GM12878 (cell line): ENCODE measurements at regions not wholly inside any gene's neighbourhood (a gene's known extent, or its start where the extent isn't known, plus 50 kb on each side); places are given as distances from the start of the nearest gene placed in this dataset.
A peak's percentile ranks its signal among the peaks of the same experiment; 100 is the strongest.

Experiments used
- ATAC-seq: fragments of 200-7000 bp; cut with Tn5 transposase; 3 replicates; pipeline ENCODE4 v1.9.1; 2020; ENCODE audit warnings: mild to moderate bottlenecking, moderate library complexity
- BruUV-seq: library from RNA; stranded (reverse); fragments of 400-500 nt; replicated peaks from 2 replicates; lab custom pipeline; 2021; lab: Mats Ljungman, UMichigan
- CTCF ChIA-PET: fragments of 300-600 bp; sonication (Branson Sonifier 250); formaldehyde crosslinking; extraction: SDS; loops from one replicate; lab custom pipeline; 2021; ENCODE audit warnings: inconsistent platforms; lab: Yijun Ruan, JAX
- POLR2A ChIA-PET: fragments of 350-600 bp; formaldehyde crosslinking; extraction: SDS; loops from one replicate; lab custom pipeline; 2021; ENCODE audit warnings: inconsistent platforms; lab: Charles Lee
- RAD21 ChIA-PET: fragments of 300-600 bp; sonication (Branson Sonifier 250); formaldehyde crosslinking; loops from one replicate; lab custom pipeline; 2023; ENCODE audit warnings: antibody characterized with exemption; ENCODE audit not compliant: unreplicated experiment; lab: Charles Lee
- SMC1A ChIA-PET: fragments of 300-600 bp; sonication (Branson Sonifier 250); formaldehyde crosslinking; loops from one replicate; lab custom pipeline; 2023; ENCODE audit not compliant: unreplicated experiment, uncharacterized antibody; lab: Charles Lee
- DNase-seq: peaks from one replicate; pipeline ENCODE4 v3.0.0-alpha.2; 2011; ENCODE audit warnings: low read depth, low spot score
- FAIRE-seq: peaks from 3 replicates; lab custom pipeline; 2011; peaks lifted over from hg19 to GRCh38; lab: Jason Lieb, UNC
- H2AFZ ChIP-seq: 2 replicates; pipeline ENCODE4 v1.6.0; 2011; ENCODE audit warnings: low read depth, low read length, control low read depth; ENCODE audit not compliant: control insufficient read depth
- H3K27ac ChIP-seq: 2 replicates; pipeline ENCODE4 v1.5.1; 2011; ENCODE audit warnings: control low read depth; ENCODE audit not compliant: control insufficient read depth, insufficient read depth
- H3K27me3 ChIP-seq, 2 experiments: replicated peaks in 1 of 2; 2 replicates each; pipeline versions ENCODE4 v1.6.0 to v1.6.1; 2011; ENCODE audit warnings: low read length in 1 of 2; ENCODE audit not compliant: control insufficient read depth in 2 of 2, insufficient read depth in 2 of 2
- H3K36me3 ChIP-seq, 2 experiments: 2 replicates each; pipeline ENCODE4 v1.5.1; 2011; ENCODE audit warnings: low read length in 1 of 2; ENCODE audit not compliant: control insufficient read depth in 2 of 2, insufficient read depth in 2 of 2
- H3K4me1 ChIP-seq: 2 replicates; pipeline ENCODE4 v1.6.1; 2011; ENCODE audit warnings: mild to moderate bottlenecking, low read length, moderate library complexity, mixed read lengths; ENCODE audit not compliant: control insufficient read depth, insufficient read depth
- H3K4me2 ChIP-seq: 2 replicates; pipeline ENCODE4 v1.6.0; 2011; ENCODE audit warnings: control low read depth; ENCODE audit not compliant: control insufficient read depth, insufficient read depth
- H3K4me3 ChIP-seq: fragments of 200-600 bp; sonication (generic); 2 replicates; pipeline ENCODE4 v1.5.1; 2016
- H3K79me2 ChIP-seq: 2 replicates; pipeline ENCODE4 v1.6.0; 2011; ENCODE audit warnings: low read length; ENCODE audit not compliant: control insufficient read depth, insufficient read depth
- H3K9ac ChIP-seq: 2 replicates; pipeline ENCODE4 v1.8.0; 2011; ENCODE audit warnings: low read length, control low read depth, mixed read lengths; ENCODE audit not compliant: control insufficient read depth, insufficient read depth
- H3K9me3 ChIP-seq: replicated peaks from 3 replicates; pipeline ENCODE4 v1.5.1; 2011; ENCODE audit warnings: mild to moderate bottlenecking, low read length; ENCODE audit not compliant: control insufficient read depth, insufficient read depth
- H4K20me1 ChIP-seq: 2 replicates; pipeline ENCODE4 v1.6.0; 2011; ENCODE audit not compliant: control insufficient read depth, insufficient read depth
- BCLAF1 ChIP-seq: fragments of 450-650 bp; IDR thresholded peaks from 2 replicates; pipeline ENCODE4 v1.6.1; 2017; ENCODE audit warnings: antibody characterized with exemption, mild to moderate bottlenecking, moderate library complexity
- MEF2B ChIP-seq: fragments of 450-650 bp; IDR thresholded peaks from 2 replicates; pipeline ENCODE4 v1.6.1; 2018; ENCODE audit warnings: mild to moderate bottlenecking, moderate library complexity; ENCODE audit not compliant: partially characterized antibody, poor library complexity, severe bottlenecking
- NBN ChIP-seq: fragments of 450-650 bp; IDR thresholded peaks from 2 replicates; pipeline ENCODE4 v1.6.1; 2016
- NR2F1 ChIP-seq: fragments of 450-650 bp; conservative IDR thresholded peaks from 2 replicates; pipeline ENCODE4 v1.6.1; 2017; ENCODE audit warnings: mild to moderate bottlenecking
- POLR2A ChIP-seq: IDR thresholded peaks from 2 replicates; pipeline ENCODE4 v1.6.1; 2011; ENCODE audit warnings: low read depth, mild to moderate bottlenecking, low read length
- RELB ChIP-seq: fragments of 450-650 bp; IDR thresholded peaks from 2 replicates; pipeline ENCODE4 v1.6.1; 2017; ENCODE audit warnings: low read depth, mild to moderate bottlenecking, moderate library complexity
- SMARCA5 ChIP-seq: fragments of 450-650 bp; IDR thresholded peaks from 2 replicates; pipeline ENCODE4 v1.6.1; 2017; ENCODE audit warnings: mild to moderate bottlenecking
- SPI1 ChIP-seq: IDR thresholded peaks from 2 replicates; pipeline ENCODE4 v1.6.1; 2011; ENCODE audit warnings: low read depth, mild to moderate bottlenecking, low read length, moderate library complexity, borderline replicate concordance; ENCODE audit not compliant: insufficient read depth
- WGBS: methylation state at CpG from one replicate; pipeline ENCODE4 v1.1.6; 2016; ENCODE audit warnings: low lambda C conversion rate; ENCODE audit not compliant: insufficient replicate concordance, insufficient coverage; ENCODE audit errors: missing lambda C conversion rate; 5-methylcytosine and 5-hydroxymethylcytosine counted together
- in situ Hi-C: fragments of 300-500 bp; cut with MboI; formaldehyde crosslinking; loops from 9 replicates; pipeline ENCODE4 v1.14.3; 2018; ENCODE audit warnings: mixed read lengths
- intact Hi-C: fragments of 100-400 bp; cut with micrococcal nuclease; formaldehyde crosslinking; loops from one replicate; pipeline ENCODE4 v1.14.2; 2022; ENCODE audit not compliant: unreplicated experiment

DNA sequence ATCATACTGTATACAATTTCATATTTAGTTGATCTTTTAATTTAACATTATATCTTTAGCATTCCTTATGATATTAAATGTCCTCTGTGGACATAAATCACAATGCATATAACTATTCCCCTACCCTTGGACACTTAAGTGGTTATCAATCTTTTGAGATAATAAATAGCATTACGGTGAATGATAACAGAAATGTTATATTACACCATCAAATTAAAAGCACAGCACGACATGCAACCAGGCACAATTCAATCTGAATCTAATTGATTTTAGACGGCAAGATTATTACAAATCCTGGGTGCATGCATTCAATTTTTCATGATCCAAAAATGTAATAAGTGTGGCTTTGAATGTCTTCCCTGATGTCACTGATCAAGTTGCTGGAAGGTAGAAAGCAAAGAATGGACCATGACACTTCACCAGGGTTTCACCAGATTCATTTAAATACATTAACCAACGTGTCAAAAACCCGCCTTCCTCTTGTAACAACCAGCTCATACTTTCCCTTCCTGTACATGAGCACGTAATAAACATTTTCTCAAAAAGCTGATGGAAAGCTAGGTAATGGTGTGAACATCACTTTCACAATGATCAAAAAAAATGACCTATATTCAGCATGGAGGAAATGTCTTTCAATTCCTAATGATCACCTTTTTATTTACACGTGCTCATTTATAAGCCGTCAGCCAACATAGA is 513.7 kb upstream of the ID2 start (continued):
- TF ChIP-seq SPI1, result no peak
- no peak for TF ChIP-seq SMARCA5
- TF ChIP-seq NR2F1, result no peak
- no peak for TF ChIP-seq MEF2B
- TF ChIP-seq, all 136 proteins: peak for 6

DNA sequence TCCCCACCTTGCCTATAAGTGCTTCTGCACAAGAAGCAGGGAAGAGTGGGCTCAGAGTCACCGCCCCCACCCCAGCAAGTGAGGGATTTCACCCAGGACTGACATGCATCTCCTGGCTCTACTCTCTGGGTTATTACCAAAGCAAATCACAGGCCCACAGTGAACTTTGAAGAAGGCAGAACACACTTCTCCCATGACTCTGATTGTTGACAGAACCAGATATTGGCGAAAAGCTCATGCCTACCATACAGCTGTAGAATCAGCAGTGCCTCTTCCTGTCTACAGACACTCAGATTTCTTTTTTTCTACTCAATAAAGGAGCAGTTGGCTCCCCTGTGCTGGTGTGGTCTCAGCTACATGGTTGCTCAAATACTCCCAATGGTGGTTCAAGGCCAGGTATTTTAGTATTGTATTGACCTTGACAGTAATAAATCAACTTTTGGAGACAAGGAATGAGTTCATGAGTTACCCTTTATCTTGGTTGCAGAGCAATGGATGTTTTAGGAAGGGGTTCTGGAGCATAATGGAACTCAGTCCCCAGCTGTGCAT is 512.9 kb upstream of the ID2 start:
- Histone ChIP-seq H3K4me1 (no peaks in the 10 kb centered on the region), H4K20me1 (no peaks in the 10 kb centered on the region), H3K4me3 (no peak overlapping the region)
- intact Hi-C loops, result no loop called here
- DNase-seq, result no peak
- no peak for FAIRE-seq
- peak; percentile 31 for ATAC-seq
- SMC1A ChIA-PET, result interaction anchor here (0.6 to 3.8 kb wide), 17 partner anchors 8 to 408 kb away, joined by 3 to 11 read pairs (median 3); no protein-coding TSS in a partner anchor
- BruUV-seq, result no TSS peak
- in situ Hi-C loops, result no loop called here
- no peak for TF ChIP-seq RELB
- TF ChIP-seq POLR2A, result no peak
- no peak for TF ChIP-seq NBN
- no peak for TF ChIP-seq BCLAF1
- TF ChIP-seq, all 136 proteins: peak for 0
- CTCF ChIA-PET, result interaction anchor here (0.6 to 1.2 kb wide), 3 partner anchors 9 to 65 kb away, joined by 3 to 5 read pairs (median 3); no protein-coding TSS in a partner anchor
- no peak overlapping the region for H3K9ac ChIP-seq
- H3K27me3 ChIP-seq, result no peaks in the 10 kb centered on the region
- RAD21 ChIA-PET, result interaction anchor here (0.9 to 1.6 kb wide), 7 partner anchors 9 to 144 kb away, joined by 3 to 8 read pairs (median 4); no protein-coding TSS in a partner anchor
- H2AFZ ChIP-seq, result no peak overlapping the region
- no peak overlapping the region for H3K4me2 ChIP-seq
- POLR2A ChIA-PET, result interaction anchor here (1.3 kb wide), 1 partner anchor 9 kb away, joined by 5 read pairs; no protein-coding TSS in a partner anchor
- no peak overlapping the region for H3K27ac ChIP-seq
- 3% methylated on average over 2 of the region's 2 CpGs for WGBS
- no peaks in the 10 kb centered on the region; a peak in 1 of 4 replicates for H3K36me3 ChIP-seq
- H3K9me3 ChIP-seq, result no peaks in the 10 kb centered on the region; the same call in 2 of the 3 replicates
- H3K79me2 ChIP-seq, result no peaks in the 10 kb centered on the region
